HL-60 (cell line): ENCODE measurements at regions not wholly inside any gene's neighbourhood (a gene's known extent, or its start where the extent isn't known, plus 50 kb on each side); places are given as distances from the start of the nearest gene placed in this dataset.
"Not testable (repeated sequence)": the region's sequence is repeated elsewhere in the genome, so short reads cannot be mapped to it uniquely, and the experiment has no call there.

Experiments used
- GABPA ChIP-seq: IDR thresholded peaks from 2 replicates; pipeline ENCODE4 v1.6.1; 2012; ENCODE audit warnings: low read depth
- POLR2AphosphoS5 ChIP-seq: IDR thresholded peaks from 2 replicates; pipeline ENCODE4 v1.6.1; 2012; ENCODE audit warnings: low read depth
- SPI1 ChIP-seq: IDR thresholded peaks from 2 replicates; pipeline ENCODE4 v1.6.1; 2012; ENCODE audit warnings: low read depth, mild to moderate bottlenecking, borderline replicate concordance
- TF ChIP-seq, protein P1 (sequence below): IDR thresholded peaks from one replicate; pipeline ENCODE4 v1.5.1; 2011; ENCODE audit warnings: low read length, control low read depth, inconsistent platforms; ENCODE audit not compliant: insufficient read depth
- TF ChIP-seq, protein P2 (sequence below): IDR thresholded peaks from 2 replicates; pipeline ENCODE4 v1.6.1; 2012; ENCODE audit warnings: low read depth; ENCODE audit not compliant: insufficient replicate concordance

DNA sequence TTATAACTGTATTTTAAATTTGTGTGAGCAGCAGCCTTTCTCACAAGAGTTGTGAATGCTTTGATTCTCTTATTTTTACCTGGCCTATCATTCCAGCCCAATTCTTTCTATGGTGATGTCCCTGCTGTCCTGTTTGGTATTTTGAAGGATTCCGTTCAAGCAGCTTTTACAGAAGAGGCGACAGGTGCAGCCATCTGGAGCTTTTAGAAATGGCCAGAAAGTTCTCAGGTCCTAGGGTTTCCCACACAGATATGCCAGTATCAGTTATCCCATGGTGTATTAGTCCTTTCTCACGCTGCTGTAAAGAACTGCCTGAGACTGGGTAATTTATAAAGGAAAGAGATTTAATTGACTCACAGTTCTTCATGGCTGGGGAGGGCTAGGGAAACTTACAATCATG is 86.1 kb upstream of the LRPAP1 start:
- TF ChIP-seq POLR2AphosphoS5, GABPA, SPI1: not testable (repeated sequence)
- TF ChIP-seq, protein P1, sequence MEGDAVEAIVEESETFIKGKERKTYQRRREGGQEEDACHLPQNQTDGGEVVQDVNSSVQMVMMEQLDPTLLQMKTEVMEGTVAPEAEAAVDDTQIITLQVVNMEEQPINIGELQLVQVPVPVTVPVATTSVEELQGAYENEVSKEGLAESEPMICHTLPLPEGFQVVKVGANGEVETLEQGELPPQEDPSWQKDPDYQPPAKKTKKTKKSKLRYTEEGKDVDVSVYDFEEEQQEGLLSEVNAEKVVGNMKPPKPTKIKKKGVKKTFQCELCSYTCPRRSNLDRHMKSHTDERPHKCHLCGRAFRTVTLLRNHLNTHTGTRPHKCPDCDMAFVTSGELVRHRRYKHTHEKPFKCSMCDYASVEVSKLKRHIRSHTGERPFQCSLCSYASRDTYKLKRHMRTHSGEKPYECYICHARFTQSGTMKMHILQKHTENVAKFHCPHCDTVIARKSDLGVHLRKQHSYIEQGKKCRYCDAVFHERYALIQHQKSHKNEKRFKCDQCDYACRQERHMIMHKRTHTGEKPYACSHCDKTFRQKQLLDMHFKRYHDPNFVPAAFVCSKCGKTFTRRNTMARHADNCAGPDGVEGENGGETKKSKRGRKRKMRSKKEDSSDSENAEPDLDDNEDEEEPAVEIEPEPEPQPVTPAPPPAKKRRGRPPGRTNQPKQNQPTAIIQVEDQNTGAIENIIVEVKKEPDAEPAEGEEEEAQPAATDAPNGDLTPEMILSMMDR = not testable (repeated sequence)
- TF ChIP-seq, protein P2, sequence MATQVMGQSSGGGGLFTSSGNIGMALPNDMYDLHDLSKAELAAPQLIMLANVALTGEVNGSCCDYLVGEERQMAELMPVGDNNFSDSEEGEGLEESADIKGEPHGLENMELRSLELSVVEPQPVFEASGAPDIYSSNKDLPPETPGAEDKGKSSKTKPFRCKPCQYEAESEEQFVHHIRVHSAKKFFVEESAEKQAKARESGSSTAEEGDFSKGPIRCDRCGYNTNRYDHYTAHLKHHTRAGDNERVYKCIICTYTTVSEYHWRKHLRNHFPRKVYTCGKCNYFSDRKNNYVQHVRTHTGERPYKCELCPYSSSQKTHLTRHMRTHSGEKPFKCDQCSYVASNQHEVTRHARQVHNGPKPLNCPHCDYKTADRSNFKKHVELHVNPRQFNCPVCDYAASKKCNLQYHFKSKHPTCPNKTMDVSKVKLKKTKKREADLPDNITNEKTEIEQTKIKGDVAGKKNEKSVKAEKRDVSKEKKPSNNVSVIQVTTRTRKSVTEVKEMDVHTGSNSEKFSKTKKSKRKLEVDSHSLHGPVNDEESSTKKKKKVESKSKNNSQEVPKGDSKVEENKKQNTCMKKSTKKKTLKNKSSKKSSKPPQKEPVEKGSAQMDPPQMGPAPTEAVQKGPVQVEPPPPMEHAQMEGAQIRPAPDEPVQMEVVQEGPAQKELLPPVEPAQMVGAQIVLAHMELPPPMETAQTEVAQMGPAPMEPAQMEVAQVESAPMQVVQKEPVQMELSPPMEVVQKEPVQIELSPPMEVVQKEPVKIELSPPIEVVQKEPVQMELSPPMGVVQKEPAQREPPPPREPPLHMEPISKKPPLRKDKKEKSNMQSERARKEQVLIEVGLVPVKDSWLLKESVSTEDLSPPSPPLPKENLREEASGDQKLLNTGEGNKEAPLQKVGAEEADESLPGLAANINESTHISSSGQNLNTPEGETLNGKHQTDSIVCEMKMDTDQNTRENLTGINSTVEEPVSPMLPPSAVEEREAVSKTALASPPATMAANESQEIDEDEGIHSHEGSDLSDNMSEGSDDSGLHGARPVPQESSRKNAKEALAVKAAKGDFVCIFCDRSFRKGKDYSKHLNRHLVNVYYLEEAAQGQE = not testable (repeated sequence)
